Ureter (tissue), 1 donor: ENCODE measurements at regions not wholly inside any gene's neighbourhood (a gene's known extent, or its start where the extent isn't known, plus 50 kb on each side); places are given as distances from the start of the nearest gene placed in this dataset.
"Not testable (repeated sequence)": the region's sequence is repeated elsewhere in the genome, so short reads cannot be mapped to it uniquely, and the experiment has no call there.

Experiments
- DNase-seq: peaks from one replicate; pipeline ENCODE4 v3.0.0-alpha.2; 2020; ENCODE audit warnings: low spot score
- donor health status: DM: yes; HTN: yes; CAD: no.

DNA sequence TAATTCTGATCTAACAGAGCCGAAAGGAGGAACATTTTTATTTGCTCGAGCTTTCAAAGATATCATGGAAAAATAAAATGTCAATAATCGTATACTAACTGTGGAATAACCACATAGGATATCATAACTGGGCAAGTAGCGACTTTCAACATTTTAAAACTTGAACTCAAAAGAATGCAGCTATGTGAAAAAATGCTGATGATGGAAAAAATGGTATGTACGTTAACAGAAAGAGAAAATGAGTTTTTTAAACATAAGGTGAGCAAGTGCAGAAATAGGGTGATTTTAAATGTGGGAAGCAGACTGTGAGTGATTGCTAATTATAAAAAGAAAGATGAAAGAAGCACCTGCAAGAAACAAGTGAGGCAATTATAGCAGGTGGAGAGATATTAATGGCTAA lies 238.3 kb upstream of the HSF2 start:
- DNase-seq, result no peak

DNA sequence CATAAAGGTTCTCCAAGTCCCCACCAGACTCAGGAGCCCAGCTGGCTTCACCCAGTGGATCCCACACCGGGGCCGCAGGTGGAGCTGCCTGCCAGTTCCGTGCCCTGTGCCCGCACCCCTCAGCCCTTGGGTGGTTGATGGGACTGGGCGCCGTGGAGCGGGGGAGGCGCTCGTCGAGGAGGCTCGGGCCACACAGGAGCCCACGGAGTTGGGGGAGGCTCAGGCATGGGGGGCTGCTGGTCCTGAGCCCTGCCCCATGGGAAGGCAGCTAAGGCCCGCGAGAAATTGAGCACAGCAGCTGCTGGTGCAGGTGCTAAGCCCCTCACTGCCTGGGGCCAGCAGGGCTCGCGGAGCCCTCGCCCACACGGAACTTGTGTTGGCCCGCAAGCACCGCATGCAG lies 234.4 kb upstream of the HSF2 start:
- no peak for DNase-seq

- DNase-seq, result no peak
Observed at GRCh38 chr6:122170274-122170673, 229.2 kb upstream of the HSF2 start.

GRCh38 chr6:122178988-122179387 lies 220.5 kb upstream of the HSF2 start:
- DNase-seq, result no peak

- DNase-seq, result no peak
Observed at GRCh38 chr6:122180132-122180531, 219.3 kb upstream of the HSF2 start.

- no peak for DNase-seq
Observed at GRCh38 chr6:122182061-122182460, 217.4 kb upstream of the HSF2 start.

DNA sequence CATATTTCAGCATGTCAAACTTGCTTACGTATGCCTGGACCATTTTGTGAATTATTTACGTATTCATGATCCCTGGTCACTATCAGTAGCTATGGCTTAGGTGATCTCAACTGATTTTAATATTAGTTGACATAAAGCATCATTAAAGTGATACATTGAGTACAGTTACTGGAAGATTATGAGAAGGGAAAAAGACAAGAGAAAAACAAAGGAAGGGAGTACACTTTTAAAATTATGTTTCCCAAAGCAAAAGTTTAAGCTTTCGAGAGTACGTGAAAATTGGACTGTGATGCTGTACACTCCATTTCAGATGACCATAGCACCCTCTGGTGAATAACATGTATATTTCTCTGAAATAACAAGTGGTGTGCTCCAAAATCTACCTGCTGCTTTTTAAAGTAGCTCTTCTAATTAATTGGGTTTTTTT lies 215.0 kb upstream of the HSF2 start:
- DNase-seq, result no peak

DNA sequence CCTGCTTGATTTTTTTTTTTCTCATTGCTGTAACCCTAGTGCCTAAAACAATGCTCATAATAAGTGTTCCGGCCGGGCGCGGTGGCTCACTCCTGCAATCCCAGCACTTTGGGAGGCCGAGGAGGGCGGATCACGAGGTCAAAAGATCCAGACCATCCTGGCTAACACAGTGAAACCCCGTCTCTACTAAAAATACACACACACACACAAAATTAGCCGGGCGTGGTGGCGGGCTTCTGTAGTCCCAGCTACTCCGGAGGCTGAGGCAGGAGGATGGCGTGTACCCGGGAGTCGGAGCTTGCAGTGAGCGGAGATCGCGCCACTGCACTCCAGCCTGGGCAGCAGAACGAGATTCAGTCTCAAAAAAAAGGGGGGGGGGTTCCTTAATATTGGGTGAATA lies 214.0 kb upstream of the HSF2 start:
- not testable (repeated sequence) for DNase-seq

DNA sequence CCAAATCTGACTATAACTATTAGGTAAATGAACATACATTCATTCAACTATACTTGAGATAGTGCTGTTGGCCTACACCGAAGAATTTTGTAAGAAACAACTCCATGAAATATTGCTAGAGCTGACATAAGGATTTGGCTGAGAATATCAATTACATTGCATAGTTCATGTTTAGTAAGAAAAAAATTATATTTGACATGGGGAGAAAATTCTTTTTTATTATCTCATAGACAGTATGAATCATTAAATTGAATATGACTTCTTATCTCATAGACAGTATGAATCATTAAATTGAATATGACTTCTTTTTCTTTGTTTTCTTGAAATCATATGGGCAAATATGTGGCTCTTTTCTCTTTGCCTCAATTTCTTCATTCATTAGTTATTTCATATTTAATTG lies 212.3 kb upstream of the HSF2 start:
- DNase-seq, result no peak

GRCh38 chr6:122198922-122199321 lies 200.5 kb upstream of the HSF2 start:
- DNase-seq, result no peak

DNA sequence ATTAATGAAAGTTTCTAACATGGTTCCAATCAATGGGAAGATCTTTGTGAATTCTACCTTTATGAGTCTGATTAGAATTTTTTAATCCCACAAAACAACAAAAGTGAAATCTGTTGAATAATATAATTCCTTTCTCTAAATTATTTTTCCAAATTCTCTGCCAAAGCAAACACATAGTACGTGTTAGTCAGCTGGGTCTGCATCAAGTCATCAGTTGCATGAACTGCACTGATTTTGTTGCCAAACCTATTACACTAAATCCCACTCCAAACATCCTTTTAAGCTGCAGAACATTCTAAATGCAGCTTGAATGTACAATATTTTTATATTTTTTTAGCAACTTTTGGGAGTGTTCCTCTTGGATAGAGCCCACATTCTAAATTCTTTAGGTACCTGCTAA lies 199.0 kb upstream of the HSF2 start:
- no peak for DNase-seq

DNA sequence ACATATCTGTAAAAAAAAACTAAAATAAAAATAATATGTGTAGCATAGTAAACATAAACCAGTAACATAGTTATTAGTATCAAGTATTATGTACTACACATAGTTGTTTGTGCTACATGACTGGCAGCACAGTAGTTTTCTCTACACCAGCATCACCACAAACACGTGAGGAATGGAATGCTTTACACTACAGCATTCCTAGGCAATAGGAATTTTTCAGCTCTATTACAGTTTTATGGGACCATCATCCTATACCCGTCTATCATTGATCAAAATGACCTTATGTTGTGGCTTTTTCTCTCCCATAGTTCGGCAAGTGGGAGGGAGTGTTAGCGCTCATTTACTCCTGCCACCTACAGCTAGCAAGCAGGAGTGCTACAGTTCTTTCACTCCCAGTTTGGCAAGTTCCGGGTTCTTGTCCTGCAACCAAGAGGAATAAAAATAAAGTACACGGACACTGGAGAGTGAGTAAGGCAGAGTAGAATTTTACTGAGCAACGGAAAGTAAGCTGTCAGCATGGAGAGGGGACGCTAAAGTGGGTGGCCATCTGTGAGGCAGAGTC lies 196.8 kb upstream of the HSF2 start:
- DNase-seq, result no peak

DNA sequence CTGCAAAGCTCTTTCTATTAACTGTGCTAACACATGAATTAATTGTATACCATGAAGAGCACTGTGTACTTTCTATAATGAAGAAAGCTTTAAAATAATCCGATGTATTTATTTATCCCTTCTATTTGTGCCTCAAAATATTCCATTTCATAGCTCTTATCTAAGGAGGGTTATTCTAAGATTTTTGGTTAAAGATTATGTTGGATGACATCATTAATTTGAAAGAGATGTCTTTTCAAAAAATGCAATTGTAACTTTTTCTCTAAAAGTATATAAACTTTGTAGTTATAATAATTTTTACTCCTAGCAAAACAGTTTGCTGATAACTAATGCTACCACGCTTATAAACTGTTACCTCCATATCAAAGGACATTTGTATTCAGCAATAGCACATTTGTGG lies 192.4 kb upstream of the HSF2 start:
- no peak for DNase-seq

GRCh38 chr6:122207794-122208193 lies 191.7 kb upstream of the HSF2 start:
- DNase-seq, result no peak

- no peak for DNase-seq
Observed at GRCh38 chr6:122214605-122215318, 184.7 kb upstream of the HSF2 start.

DNA sequence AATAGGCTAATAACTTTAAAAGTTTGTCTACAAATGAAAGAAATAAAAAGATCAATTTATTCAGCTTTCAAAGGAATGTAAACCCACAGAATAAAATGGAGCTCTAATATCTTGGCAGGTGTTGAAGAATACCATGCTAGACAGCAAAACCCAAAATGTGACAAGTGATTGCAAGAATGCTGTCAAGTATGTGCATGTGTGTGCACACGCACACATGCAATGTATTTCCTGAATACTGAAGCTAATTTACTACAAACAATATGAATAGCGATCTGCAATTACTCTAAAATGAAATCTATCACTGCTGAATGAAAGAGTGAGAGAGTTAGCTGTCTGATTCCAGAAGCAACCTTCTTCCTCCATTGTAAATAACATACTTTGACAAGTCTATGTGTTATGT lies 179.2 kb upstream of the HSF2 start:
- DNase-seq, result no peak

DNA sequence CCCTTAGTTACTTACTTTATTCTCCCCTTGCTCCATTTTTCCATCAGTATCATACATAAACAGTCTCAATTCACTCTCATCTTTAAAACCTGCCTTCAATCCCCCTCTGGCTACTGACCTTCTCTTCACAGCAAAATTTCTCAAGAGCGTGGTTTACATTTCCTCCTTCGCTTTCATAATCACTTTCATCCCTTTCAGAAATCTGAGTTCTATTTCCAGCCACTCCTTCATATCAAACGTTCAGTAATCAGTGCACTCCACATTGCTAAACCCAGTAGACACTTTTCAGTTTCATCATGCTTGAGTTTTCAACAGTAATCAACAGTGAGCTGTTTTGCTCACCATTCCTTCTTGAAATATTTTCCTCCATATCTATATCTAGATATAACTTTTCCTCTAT lies 176.7 kb upstream of the HSF2 start:
- DNase-seq, result no peak

DNA sequence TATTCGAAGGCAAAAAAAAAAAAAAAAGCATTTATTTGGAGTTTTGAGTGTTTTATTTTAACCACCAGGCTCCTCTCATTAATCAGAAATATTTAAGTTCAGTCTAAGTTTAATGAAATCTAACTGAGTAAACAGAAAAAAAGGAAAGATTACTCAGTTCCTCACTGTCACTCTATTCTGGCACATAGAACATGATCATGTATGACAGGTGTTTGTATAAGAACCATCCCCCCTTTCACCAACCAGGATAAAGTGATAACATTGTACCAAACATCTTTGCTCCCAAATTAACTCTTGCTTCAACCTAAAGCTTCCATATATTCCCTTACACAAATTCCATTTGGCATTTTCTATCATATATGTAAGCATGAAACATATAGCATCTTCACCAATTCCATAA lies 176.2 kb upstream of the HSF2 start:
- no peak for DNase-seq

DNA sequence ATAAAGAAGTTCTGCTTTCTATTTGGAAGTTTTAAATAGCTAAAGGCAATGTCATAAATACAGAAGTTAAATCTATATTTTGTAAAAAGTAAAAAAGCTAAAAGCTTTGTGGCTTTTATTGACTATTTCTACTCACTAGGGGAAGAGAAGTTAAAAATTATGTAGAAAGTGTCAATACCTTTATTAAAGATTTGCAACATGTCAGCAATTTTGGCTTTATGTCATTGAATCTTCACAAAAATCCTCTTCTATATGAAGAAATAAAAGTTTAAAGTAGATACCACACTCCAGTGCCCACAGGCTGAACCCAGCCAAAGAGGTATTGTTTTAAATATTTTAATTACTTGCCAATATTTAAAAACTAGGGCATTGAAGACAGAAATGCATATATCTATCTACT lies 160.6 kb upstream of the HSF2 start:
- DNase-seq, result no peak

DNA sequence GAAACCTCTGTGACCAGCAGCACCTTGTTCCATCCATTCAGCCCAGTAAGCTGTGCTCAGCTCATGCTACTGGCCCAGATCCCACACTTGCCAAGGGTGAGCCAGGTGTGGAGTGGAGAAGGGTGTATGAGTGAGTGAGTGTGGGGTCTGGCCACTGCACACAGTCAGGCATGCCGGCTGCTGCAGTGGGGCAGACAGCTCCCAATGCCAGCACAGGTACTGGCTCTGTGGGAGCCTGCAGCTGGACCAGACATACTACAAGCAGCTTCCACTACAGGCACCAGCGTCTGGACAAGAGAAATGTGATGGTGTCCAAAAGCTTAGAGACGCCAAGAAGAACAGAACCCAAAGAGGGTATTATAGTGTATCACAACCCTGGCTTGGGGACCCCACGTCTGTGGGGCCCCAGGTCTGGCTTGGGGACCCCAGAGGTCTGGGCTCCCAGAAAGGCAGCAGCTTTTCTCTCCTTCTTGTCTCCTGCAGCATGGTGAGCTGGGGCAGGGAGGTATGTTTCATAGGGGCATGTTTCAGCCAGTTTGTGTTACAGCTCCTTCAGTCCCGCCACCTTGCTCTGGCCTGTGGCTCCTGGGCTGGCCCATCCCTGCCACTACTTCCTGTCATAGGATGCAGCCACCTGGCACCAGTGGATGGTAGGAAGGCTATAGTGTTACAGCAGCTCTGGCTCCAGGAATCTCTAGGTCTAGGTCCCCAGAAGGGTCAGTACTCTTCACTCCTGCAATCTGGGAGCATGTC lies 152.4 kb upstream of the HSF2 start:
- no peak for DNase-seq

DNA sequence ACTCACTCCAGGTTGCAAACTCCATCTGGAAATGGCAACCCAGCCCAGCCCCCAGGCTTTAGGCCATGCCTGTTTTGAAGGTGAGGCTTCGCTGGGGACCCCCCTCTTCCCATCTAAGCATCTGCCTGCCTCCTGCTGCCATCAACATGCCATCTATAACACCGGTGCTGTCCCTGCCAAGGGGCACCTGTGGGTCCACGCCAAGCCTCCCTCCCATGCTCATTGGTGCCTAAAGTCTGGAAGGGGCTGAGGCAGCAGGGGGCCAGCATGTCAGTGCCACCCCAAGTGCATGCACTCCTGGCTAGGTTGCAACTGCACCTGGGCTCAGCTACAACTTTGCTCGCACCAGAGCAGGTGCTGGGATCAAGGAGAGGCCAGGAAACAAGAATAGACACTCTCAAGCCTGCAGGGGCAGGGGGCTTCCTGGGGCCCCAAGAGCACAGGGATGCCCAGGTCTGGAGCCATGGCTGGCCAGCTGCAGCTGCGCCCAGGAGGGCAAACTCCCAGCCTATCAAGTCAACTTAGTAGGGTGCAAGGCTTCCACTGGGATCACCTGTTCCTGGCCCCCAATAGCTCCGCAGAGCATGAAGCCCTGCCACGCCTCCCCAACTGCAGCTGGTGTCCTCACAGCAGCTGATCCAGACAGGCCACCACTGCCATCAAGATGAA lies 151.3 kb upstream of the HSF2 start:
- DNase-seq, result no peak

GRCh38 chr6:122248844-122249243 lies 150.6 kb upstream of the HSF2 start:
- no peak for DNase-seq

- no peak for DNase-seq
Observed at GRCh38 chr6:122258839-122259238, 140.6 kb upstream of the HSF2 start.
